Common myeloid progenitor, CD34-positive (primary cell): ENCODE measurements at regions not wholly inside any gene's neighbourhood (a gene's known extent, or its start where the extent isn't known, plus 50 kb on each side); places are given as distances from the start of the nearest gene placed in this dataset.
"Not testable (repeated sequence)": the region's sequence is repeated elsewhere in the genome, so short reads cannot be mapped to it uniquely, and the experiment has no call there.

Experiments
- CTCF ChIA-PET: fragments of 350-600 bp; sonication (Branson Sonifier 250); formaldehyde crosslinking; loops from one replicate; lab custom pipeline; 2021; ENCODE audit warnings: antibody characterized with exemption; lab: Charles Lee
- POLR2A ChIA-PET: fragments of 350-600 bp; sonication (Branson Sonifier 250); formaldehyde crosslinking; loops from one replicate; lab custom pipeline; 2021; ENCODE audit warnings: antibody characterized with exemption; lab: Charles Lee
- DNase-seq, 3 donors: peaks; one replicate each; pipeline versions ENCODE4 v3.0.0 to v3.0.0-alpha.2; 2013
- H3K27ac ChIP-seq, 2 experiments: 1 replicate in 1 of 2; 2 replicates in 1 of 2; pipeline ENCODE4 v1.7.0; 2013; ENCODE audit warnings: inconsistent platforms in 2 of 2, low read length in 2 of 2, mild to moderate bottlenecking in 2 of 2, low read depth in 1 of 2, moderate library complexity in 1 of 2; ENCODE audit not compliant: severe bottlenecking in 2 of 2, insufficient read depth in 1 of 2, poor library complexity in 1 of 2
- H3K27me3 ChIP-seq, 5 experiments: replicated peaks in 2 of 5; 1 replicate in 3 of 5; 2 replicates in 2 of 5; pipeline versions ENCODE4 v1.6.1 to v1.7.0; 2013; ENCODE audit warnings: low read length in 4 of 5, mild to moderate bottlenecking in 2 of 5, moderate library complexity in 2 of 5, inconsistent platforms in 1 of 5; ENCODE audit not compliant: insufficient read depth in 5 of 5, control insufficient read depth in 4 of 5
- H3K36me3 ChIP-seq, 4 experiments: 1 replicate in 2 of 4; 2 replicates in 2 of 4; pipeline versions ENCODE4 v1.6.1 to v1.7.0; 2013; ENCODE audit warnings: low read length in 3 of 4, control low read depth in 1 of 4, mild to moderate bottlenecking in 1 of 4; ENCODE audit not compliant: control insufficient read depth in 4 of 4, insufficient read depth in 4 of 4
- H3K4me1 ChIP-seq, 4 experiments: 1 replicate in 3 of 4; 2 replicates in 1 of 4; pipeline versions ENCODE4 v1.6.1 to v1.7.1; 2013; ENCODE audit warnings: low read length in 3 of 4, mild to moderate bottlenecking in 3 of 4, control low read depth in 1 of 4, inconsistent platforms in 1 of 4, moderate library complexity in 1 of 4; ENCODE audit not compliant: control insufficient read depth in 4 of 4, insufficient read depth in 4 of 4; ENCODE audit errors: control extremely low read depth in 1 of 4
- H3K4me3 ChIP-seq, 7 experiments: 1 replicate in 4 of 7; 2 replicates in 3 of 7; pipeline versions ENCODE4 v1.5.1 to v1.7.0; 2013; ENCODE audit warnings: mild to moderate bottlenecking in 7 of 7, low read length in 6 of 7, moderate library complexity in 6 of 7, inconsistent platforms in 2 of 7, low read depth in 2 of 7, control low read depth in 1 of 7; ENCODE audit not compliant: insufficient read depth in 4 of 7, control insufficient read depth in 1 of 7; ENCODE audit errors: extremely low read depth in 1 of 7
- H3K9me3 ChIP-seq, 5 experiments: 1 replicate in 4 of 5; 2 replicates in 1 of 5; pipeline versions ENCODE4 v1.6.1 to v1.7.1; 2013; ENCODE audit warnings: low read length in 4 of 5, mild to moderate bottlenecking in 2 of 5, inconsistent platforms in 1 of 5, low read depth in 1 of 5, moderate library complexity in 1 of 5; ENCODE audit not compliant: control insufficient read depth in 4 of 5, insufficient read depth in 2 of 5; ENCODE audit errors: control extremely low read depth in 1 of 5
- WGBS: methylation state at CpG from one replicate; pipeline ENCODE4 v1.1.5; 2013; ENCODE audit not compliant: insufficient coverage; 5-methylcytosine and 5-hydroxymethylcytosine counted together

GRCh38 chr12:124070394-124071074 lies 97.5 kb downstream of the ZNF664 start:
- POLR2A ChIA-PET, H3K4me3 ChIP-seq, DNase-seq, H3K4me1 ChIP-seq, H3K27me3 ChIP-seq, H3K36me3 ChIP-seq, H3K27ac ChIP-seq: not testable (repeated sequence)
- 92% methylated on average over 5 of the region's 7 CpGs for WGBS
- H3K9me3 ChIP-seq, result peaks cover 0 to 12% (median 3%) of the 10 kb centered on the region in 5 experiments
- CTCF ChIA-PET, result interaction anchor here (1.5 kb wide), 1 partner anchor 251 kb away, joined by 4 read pairs; no protein-coding TSS in a partner anchor

DNA sequence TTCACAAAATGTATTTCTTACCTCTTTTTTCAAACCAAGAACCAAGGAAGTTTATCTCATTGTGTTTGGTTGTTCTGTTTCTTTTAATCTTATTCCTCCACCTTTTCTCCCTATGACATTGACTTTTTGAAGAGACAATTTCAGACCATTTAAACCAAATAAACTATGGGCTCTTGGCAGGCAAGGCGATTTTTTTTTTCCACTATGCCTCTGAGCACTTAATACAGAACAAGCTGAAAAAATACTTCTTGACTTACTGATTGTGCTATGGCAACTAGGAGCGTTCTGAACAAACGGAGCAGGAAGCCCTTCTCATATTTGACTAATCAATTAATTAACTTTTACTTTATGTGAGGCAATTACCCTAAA lies 98.0 kb downstream of the ZNF664 start:
- H3K27ac ChIP-seq, result no peak overlapping the region
- DNase-seq, result no peak
- no peaks in the 10 kb centered on the region for H3K27me3 ChIP-seq
- H3K4me3 ChIP-seq, result no peak overlapping the region
- H3K9me3 ChIP-seq, result peaks cover 0 to 11% (median 3%) of the 10 kb centered on the region in 5 experiments
- H3K36me3 ChIP-seq, result no peaks in the 10 kb centered on the region
- CTCF ChIA-PET, result no interaction called here
- POLR2A ChIA-PET, result no interaction called here
- peaks cover 0 to 2% (median 0%) of the 10 kb centered on the region in 4 experiments for H3K4me1 ChIP-seq
- WGBS, result 100% methylated on average over 1 of the region's 3 CpGs

DNA sequence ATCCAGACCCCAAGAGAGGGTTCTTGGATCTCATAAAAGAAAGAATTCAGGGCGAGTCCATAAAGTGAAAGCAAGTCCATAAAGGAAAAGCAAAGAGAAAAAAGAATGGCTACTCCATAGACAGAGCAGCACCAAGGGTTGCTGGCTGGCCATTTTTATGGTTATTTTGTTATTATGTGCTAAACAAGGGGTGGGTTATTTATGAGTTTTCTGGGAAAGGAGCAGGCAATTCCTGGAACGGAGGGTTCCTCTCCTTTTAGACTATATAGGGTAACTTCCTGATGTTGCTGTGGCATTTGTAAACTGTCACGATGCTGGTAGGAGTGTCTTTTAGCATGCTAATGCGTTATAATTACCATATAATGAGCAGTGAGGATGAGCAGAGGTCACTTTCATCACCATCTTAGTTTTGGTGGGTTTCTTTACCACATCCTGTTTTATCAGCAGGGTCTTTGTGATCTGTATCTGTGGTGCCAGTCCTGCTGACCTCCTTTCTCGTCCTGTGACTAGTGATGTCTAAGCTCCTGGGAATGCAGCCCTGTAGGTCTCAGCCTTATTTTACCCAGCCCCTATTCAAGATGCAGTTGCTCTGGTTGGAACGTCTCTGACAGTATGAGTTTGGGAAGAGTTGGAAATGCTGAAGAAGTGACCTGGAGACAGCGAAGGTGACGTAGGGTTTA lies 100.5 kb downstream of the ZNF664 start:
- Histone ChIP-seq H3K27me3 (no peaks in the 10 kb centered on the region), H3K27ac (no peak overlapping the region), H3K4me1 (peaks cover 0 to 2% (median 0%) of the 10 kb centered on the region in 4 experiments), H3K36me3 (no peaks in the 10 kb centered on the region), H3K4me3 (no peak overlapping the region), H3K9me3 (no peaks in the 10 kb centered on the region)
- ChIA-PET POLR2A (no interaction called here), CTCF (no interaction called here)
- 77% methylated on average over 6 of the region's 8 CpGs for WGBS
- no peak for DNase-seq

DNA sequence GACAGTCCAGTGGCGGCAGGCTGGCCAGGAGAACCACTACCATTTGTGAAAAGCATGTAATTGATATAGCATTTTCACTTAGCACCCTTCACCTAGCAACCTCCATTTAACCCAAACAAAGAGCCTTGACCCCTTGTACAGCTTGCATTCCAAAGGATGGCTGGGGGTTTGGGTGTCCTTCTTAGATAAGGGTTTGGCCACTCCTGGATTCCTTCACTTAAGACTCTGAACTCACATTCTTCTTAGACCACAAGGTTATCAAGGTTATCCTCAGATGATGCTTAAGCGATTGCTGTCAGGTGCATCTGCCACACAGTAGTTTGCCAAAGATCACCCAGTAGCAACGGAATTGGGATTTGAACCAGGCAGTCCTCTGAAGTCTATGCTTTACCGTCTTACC lies 102.8 kb downstream of the ZNF664 start:
- Histone ChIP-seq H3K27ac (no peak overlapping the region), H3K4me1 (peaks cover 0 to 2% (median 0%) of the 10 kb centered on the region in 4 experiments), H3K36me3 (no peaks in the 10 kb centered on the region), H3K4me3 (no peak overlapping the region), H3K27me3 (no peaks in the 10 kb centered on the region), H3K9me3 (no peaks in the 10 kb centered on the region)
- WGBS, result 85% methylated on average over 3 of the region's 4 CpGs
- ChIA-PET POLR2A (no interaction called here), CTCF (no interaction called here)
- DNase-seq, result no peak

GRCh38 chr12:124077701-124078100 lies 104.7 kb downstream of the ZNF664 start:
- 96% methylated on average over 9 of the region's 9 CpGs for WGBS
- H3K27ac ChIP-seq, result no peak overlapping the region
- H3K9me3 ChIP-seq, result no peaks in the 10 kb centered on the region
- H3K27me3 ChIP-seq, result no peaks in the 10 kb centered on the region
- H3K36me3 ChIP-seq, result no peaks in the 10 kb centered on the region
- peaks cover 0 to 2% (median 0%) of the 10 kb centered on the region in 4 experiments for H3K4me1 ChIP-seq
- CTCF ChIA-PET, result interaction anchor here (2.3 kb wide), 1 partner anchor 12 kb away, joined by 13 read pairs; no protein-coding TSS in a partner anchor
- POLR2A ChIA-PET, result no interaction called here
- no peak for DNase-seq
- no peak overlapping the region for H3K4me3 ChIP-seq

- 98% methylated on average over 4 of the region's 4 CpGs for WGBS
- CTCF ChIA-PET, result interaction anchor here (2.3 kb wide), 1 partner anchor 11 kb away, joined by 13 read pairs; no protein-coding TSS in a partner anchor
These were observed 105.8 kb downstream of the ZNF664 start for GRCh38 chr12:124078800-124079199.

DNA sequence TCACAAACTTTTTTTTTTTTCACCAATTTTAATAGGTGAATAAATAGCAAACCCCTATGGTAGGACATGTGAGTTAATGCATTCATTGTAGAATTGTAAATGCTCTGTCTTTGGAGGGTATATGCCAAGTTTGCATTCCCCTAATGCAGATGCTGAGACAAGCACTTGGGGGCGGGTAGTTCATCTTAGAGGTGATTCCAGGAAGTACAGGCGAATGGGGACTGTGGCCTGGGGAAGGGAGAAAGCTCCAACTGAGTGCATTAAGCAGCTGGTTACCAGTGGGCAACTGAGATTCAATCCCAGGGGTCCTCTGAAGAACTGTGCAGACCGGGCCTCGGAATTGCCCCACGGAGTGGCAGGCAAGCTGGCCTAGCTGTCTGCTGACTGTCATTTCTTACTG lies 107.6 kb downstream of the ZNF664 start:
- WGBS, result 100% methylated on average over 2 of the region's 5 CpGs
- Histone ChIP-seq H3K36me3 (no peaks in the 10 kb centered on the region), H3K4me3 (no peak overlapping the region), H3K27me3 (no peaks in the 10 kb centered on the region), H3K27ac (no peak overlapping the region), H3K4me1 (peaks cover 0 to 7% (median 4%) of the 10 kb centered on the region in 4 experiments), H3K9me3 (no peaks in the 10 kb centered on the region)
- DNase-seq, result no peak
- CTCF ChIA-PET, result no interaction called here
- POLR2A ChIA-PET, result no interaction called here

More at GRCh38 chr12:124078800-124079199, 105.8 kb downstream of the ZNF664 start:
- no peaks in the 10 kb centered on the region for H3K9me3 ChIP-seq
- POLR2A ChIA-PET, result no interaction called here
- no peak for DNase-seq
- no peaks in the 10 kb centered on the region for H3K36me3 ChIP-seq
- H3K27me3 ChIP-seq, result no peaks in the 10 kb centered on the region
- H3K4me1 ChIP-seq, result no peaks in the 10 kb centered on the region
- H3K27ac ChIP-seq, result no peak overlapping the region
- no peak overlapping the region for H3K4me3 ChIP-seq
